ENCODE measurements at regions not wholly inside any gene's neighbourhood (a gene's known extent, or its start where the extent isn't known, plus 50 kb on each side); places are given as distances from the start of the nearest gene placed in this dataset.
"Not testable (repeated sequence)": the region's sequence is repeated elsewhere in the genome, so short reads cannot be mapped to it uniquely, and the experiment has no call there.

GRCh38 chr1:38180388-38180787 lies 133.8 kb upstream of the POU3F1 start:
- DNase-seq (ENCODE audit: low read depth) = not testable (repeated sequence)

GRCh38 chr1:38179483-38179882 lies 132.9 kb upstream of the POU3F1 start:
- DNase-seq (ENCODE audit: low read depth) = no peak

DNA sequence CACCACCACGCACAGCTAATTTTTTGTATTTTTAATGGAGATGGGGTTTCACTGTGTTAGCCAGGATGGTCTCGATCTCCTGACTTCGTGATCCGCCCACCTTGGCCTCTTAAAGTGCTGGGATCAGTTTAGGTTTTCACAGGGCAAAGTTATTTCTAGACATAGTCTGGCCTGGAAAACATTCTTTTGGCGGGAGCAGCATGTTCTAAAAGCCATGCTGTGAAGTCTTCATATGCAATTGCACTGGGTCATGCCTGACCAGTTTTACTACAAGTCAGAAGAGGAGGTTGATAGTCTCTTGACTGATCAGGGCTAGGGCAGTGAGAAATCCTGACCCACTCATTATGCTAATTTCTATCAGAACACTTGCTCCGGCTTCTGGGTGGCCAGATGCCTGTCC lies 131.6 kb upstream of the POU3F1 start:
- no peak for DNase-seq (ENCODE audit: low read depth)

- no peak for DNase-seq (ENCODE audit: low read depth)
These were observed 128.5 kb upstream of the POU3F1 start for GRCh38 chr1:38175121-38175520.

GRCh38 chr1:38173848-38174247 lies 127.3 kb upstream of the POU3F1 start:
- DNase-seq (ENCODE audit: low read depth) = no peak

- no peak for DNase-seq (ENCODE audit: low read depth)
These were observed 126.7 kb upstream of the POU3F1 start for GRCh38 chr1:38173157-38173831.

- DNase-seq (ENCODE audit: low read depth) = no peak
These were observed 122.5 kb upstream of the POU3F1 start for GRCh38 chr1:38169121-38169520.

DNA sequence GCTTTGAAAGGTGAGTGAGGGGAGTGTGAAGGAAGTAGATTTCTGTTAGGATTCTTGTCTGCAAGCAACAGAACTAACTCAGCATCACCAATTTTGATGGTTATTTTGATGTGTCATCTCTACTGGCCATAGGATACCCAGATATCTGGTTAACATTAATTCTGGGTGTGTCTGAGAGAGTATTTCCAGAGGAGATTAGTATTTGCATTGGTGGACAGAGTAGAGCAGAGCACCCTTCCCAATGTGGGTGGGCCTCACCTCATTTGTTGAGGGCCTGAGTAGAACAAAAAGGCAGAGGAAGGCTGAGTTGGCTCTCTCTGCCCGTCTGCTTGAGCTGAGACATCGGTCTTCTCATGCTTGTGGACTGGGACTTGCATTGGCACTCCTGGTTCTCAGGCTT lies 121.8 kb upstream of the POU3F1 start:
- DNase-seq (ENCODE audit: low read depth) = no peak

GRCh38 chr1:38166461-38166860 lies 119.9 kb upstream of the POU3F1 start:
- no peak for DNase-seq (ENCODE audit: low read depth)

- no peak for DNase-seq (ENCODE audit: low read depth)
These were observed 107.3 kb upstream of the POU3F1 start for GRCh38 chr1:38153778-38154470.

DNA sequence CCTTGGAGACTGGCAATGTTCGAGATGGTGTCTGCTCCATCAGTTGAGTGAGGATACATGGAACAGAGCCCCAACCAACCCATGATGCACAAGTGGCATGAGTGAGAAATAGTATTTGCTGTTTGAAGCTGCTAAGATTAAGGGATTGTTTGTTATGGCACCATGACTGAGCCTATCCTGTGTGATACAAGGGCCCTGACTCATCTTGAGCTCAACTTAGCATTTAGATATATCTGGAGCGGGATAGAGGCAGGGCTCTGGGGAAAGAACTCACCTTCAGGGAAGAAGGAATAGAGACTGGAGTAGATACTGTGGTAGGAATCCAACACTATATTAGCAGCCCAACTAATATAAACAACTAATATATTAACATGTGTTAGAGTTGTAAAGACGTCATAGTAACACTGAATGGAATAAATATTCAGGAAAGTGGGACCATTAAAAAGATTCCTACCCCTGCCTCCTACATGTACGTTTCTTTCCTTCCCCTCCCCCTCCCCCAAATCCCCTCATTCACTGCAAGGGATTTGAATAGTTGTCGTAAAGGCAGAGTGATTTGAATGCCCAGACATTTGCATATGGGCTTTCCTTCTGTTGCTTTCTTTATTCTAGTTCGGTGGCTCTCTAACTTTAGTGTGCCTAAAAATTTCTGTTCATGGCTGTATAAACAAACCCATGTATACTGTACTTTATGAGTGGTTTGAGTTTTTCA lies 106.6 kb upstream of the POU3F1 start:
- DNase-seq (ENCODE audit: low read depth) = no peak

DNA sequence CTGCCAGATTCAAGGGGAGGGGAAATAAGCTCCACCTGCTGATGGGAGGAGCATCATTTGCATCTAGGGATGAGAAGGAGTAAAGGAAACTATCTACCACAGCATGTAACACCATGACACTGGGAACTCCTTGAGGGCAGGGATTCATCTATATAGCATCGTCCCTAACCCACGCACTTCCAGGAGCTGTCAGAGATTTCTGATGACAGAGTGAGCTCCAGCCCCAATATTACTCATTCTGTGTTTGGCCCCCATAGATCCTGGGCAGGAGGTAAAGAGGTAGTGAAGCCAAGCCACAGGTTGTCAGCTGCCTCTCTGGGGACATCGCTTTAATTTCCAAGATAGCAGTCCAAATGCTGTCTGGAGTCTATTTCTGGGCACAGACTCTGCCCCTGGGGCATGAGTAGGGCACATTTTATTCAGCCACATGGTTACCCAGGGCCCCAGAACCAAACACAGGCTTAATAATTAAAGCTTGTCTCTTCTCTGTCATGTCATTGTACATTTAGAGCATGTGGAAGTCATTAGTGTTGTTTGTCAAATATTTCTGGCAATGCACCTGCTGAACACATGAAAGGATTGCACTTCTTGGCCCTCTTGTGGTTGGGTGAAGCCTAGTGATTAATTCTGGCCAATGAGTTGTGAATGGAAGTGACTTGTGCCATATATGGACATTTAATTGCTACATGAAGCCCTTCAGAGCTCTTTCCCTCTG lies 105.9 kb upstream of the POU3F1 start:
- DNase-seq (ENCODE audit: low read depth) = no peak

DNA sequence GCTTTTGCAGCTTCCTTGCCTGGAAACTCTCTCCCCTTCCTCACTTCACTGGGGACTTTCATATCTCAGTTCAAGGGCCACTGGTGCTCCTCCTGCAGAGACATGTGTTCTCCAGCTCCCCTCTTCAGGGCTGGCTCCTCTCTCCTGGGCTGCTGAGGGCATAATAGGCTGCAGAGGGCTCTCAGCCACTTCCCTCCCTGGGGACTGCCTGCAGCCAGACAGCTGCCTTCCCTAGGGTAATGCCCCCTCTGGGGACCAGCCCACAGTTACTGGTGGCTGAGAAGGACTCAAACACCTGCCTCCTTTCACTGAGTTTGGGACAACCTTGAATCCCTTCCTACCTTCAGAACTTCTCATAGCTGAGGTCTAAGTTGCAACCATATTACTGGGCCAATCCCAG lies 104.8 kb upstream of the POU3F1 start:
- DNase-seq (ENCODE audit: low read depth) = no peak

- not testable (repeated sequence) for DNase-seq (ENCODE audit: low read depth)
These were observed 99.5 kb upstream of the POU3F1 start for GRCh38 chr1:38146079-38146478.

DNA sequence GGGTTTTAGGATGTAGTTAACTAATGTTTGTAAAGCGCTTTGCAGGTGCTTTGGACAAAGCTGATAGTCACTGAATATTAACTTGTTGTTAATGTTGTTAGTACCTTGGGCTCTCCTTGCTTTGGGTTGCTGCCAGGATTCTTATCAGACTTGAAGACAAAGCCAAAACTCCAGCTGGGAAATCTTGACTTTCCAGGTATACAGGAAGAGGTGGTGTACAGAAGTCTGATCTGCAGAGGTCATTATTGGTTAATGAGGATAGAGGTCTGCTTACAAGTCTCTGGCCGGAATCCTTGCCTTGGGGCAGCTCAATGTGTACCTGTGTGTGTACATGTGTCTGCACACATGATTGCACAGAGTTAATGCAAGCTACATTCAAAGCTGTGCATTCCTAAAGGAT lies 96.0 kb upstream of the POU3F1 start:
- DNase-seq (ENCODE audit: low read depth) = no peak

DNA sequence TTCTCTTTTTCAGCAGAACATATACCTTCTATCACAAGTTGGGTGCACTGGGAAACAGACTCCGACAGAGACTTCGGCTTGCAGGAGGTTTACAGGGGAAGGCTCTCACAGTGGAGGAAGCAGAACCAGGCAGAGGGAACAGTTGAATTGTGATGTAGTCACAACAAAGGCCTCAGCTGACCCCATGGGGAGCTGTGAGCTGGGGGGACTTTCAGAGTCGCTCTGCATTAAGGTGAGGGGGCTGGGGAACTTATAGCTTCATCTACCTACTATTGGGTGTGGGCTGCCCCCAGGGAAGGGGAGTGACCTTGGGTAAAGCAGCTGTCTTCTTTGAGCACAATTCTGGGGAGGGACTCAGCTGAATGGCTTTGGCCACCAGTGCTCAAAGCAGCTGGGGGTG lies 94.9 kb upstream of the POU3F1 start:
- DNase-seq (ENCODE audit: low read depth) = no peak

GRCh38 chr1:38139738-38140487 lies 93.3 kb upstream of the POU3F1 start:
- DNase-seq (ENCODE audit: low read depth) = no peak

DNA sequence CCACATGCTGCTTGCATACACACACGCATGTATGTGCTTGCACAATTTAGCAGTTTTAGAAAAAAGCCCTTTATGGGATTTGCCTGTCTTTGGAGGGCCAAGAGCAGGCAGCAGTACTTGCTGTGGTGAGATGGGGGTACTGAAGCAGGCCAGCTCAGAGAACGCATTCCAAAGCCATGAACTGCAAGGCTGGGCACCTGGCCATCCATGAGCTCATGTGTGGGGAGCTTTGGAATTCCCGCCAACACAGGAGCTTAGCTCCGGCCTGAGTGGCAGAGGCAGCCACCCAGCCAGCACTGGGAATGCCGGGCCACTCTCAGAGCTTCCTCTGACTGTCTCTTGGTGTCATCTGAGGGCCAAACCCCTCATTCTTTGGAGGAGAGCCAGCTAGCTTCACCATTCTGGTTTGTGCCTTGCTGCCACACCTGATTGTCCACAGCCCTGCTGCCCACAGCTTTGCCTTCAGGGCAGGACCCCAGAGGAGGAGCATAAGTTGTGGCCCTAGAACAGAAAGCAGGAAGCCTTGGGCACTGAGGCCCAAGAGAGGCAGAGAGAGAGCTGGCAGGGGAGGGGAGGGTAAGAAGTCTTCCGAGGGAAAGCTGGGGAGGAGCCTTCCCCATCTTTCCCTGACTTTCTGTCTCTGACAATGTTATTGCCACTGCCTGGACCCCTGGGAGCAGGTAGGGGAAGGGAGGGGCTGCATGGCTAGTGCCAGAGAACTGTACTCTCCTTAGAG lies 92.1 kb upstream of the POU3F1 start:
- DNase-seq (ENCODE audit: low read depth) = no peak

- DNase-seq (ENCODE audit: low read depth) = no peak
These were observed 90.6 kb upstream of the POU3F1 start for GRCh38 chr1:38137164-38137563.

GRCh38 chr1:38135625-38136414 lies 89.2 kb upstream of the POU3F1 start:
- no peak for DNase-seq (ENCODE audit: low read depth)

Measured in T-helper 22 cell (primary cell).